ENCODE measurements at regions not wholly inside any gene's neighbourhood (a gene's known extent, or its start where the extent isn't known, plus 50 kb on each side); places are given as distances from the start of the nearest gene placed in this dataset.
A peak's percentile ranks its signal among the peaks of the same experiment; 100 is the strongest.

GRCh38 chr14:84208451-84208850 is 1321.5 kb upstream of the FLRT2 start:
- WGBS, 2 donors = 85 to 89% methylated on average over 7 of the region's 7 CpGs
- no peaks in the 10 kb centered on the region for H3K4me1 ChIP-seq (ENCODE audit: control insufficient read depth in 5 of 5, insufficient read depth in 5 of 5, low read length in 5 of 5)
- TF ChIP-seq CTCF (IDR thresholded peaks at IDR 0.05; ENCODE audit: control extremely low read depth, extremely low read depth) = no peak
- no peaks in the 10 kb centered on the region for H3K27me3 ChIP-seq (ENCODE audit: control insufficient read depth in 3 of 3, insufficient read depth in 3 of 3, low read length in 2 of 3)
- peaks cover 0 to 2% (median 0%) of the 10 kb centered on the region in 4 donors for H3K36me3 ChIP-seq (ENCODE audit: control insufficient read depth in 4 of 4, insufficient read depth in 4 of 4, low read length in 4 of 4)
- no peak for ATAC-seq (ENCODE audit: insufficient read depth, low FRiP score)
- no peak overlapping the region for H3K4me3 ChIP-seq
- H3K9me3 ChIP-seq (ENCODE audit: control insufficient read depth in 4 of 4, insufficient read depth in 3 of 4, low read length in 3 of 4) = no peaks in the 10 kb centered on the region
- DNase-seq = no peak
- no peak overlapping the region for H3K27ac ChIP-seq (ENCODE audit: low read depth in 1 of 2, low read length in 1 of 2)
- no peak overlapping the region for H3K9ac ChIP-seq (ENCODE audit: insufficient read depth in 1 of 2, low read length in 2 of 2)

GRCh38 chr14:84209031-84209430 is 1320.9 kb upstream of the FLRT2 start:
- Histone ChIP-seq H3K9ac (ENCODE audit: insufficient read depth in 1 of 2, low read length in 2 of 2) (no peak overlapping the region), H3K4me3 (no peak overlapping the region), H3K27ac (ENCODE audit: low read depth in 1 of 2, low read length in 1 of 2) (no peak overlapping the region), H3K36me3 (ENCODE audit: control insufficient read depth in 4 of 4, insufficient read depth in 4 of 4, low read length in 4 of 4) (peaks cover 0 to 2% (median 0%) of the 10 kb centered on the region in 4 donors), H3K4me1 (ENCODE audit: control insufficient read depth in 5 of 5, insufficient read depth in 5 of 5, low read length in 5 of 5) (no peaks in the 10 kb centered on the region), H3K9me3 (ENCODE audit: control insufficient read depth in 4 of 4, insufficient read depth in 3 of 4, low read length in 3 of 4) (no peaks in the 10 kb centered on the region), H3K27me3 (ENCODE audit: control insufficient read depth in 3 of 3, insufficient read depth in 3 of 3, low read length in 2 of 3) (no peaks in the 10 kb centered on the region)
- no peak for ATAC-seq (ENCODE audit: insufficient read depth, low FRiP score)
- DNase-seq = no peak
- WGBS, 2 donors = 54 to 72% methylated on average over 1 of the region's 1 CpG
- no peak for TF ChIP-seq CTCF (IDR thresholded peaks at IDR 0.05; ENCODE audit: control extremely low read depth, extremely low read depth)

DNA sequence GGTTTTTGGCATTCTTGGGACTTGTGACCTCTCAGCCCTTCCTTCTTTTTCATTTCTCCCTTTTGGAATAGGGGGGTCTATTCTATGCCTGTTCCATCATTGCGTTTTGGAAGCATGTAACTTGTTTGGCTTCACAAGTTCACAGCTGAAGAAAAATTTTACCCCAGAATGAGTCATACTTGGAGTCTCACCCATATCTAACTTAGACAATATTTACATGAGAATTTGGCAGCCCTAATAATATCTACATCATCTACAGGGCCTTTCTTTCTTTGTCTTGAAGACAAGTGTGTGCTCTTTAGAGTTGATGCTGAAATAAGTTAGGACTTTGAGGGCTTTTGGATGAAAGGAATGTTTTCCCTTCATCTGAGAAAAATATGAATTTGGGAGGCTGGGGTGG is 1312.9 kb upstream of the FLRT2 start:
- H3K4me3 ChIP-seq = no peak overlapping the region
- peaks cover 0 to 10% (median 3%) of the 10 kb centered on the region in 4 donors for H3K9me3 ChIP-seq (ENCODE audit: control insufficient read depth in 4 of 4, insufficient read depth in 3 of 4, low read length in 3 of 4)
- peaks cover 0 to 2% (median 0%) of the 10 kb centered on the region in 4 donors for H3K36me3 ChIP-seq (ENCODE audit: control insufficient read depth in 4 of 4, insufficient read depth in 4 of 4, low read length in 4 of 4)
- ATAC-seq (ENCODE audit: insufficient read depth, low FRiP score) (no peak), DNase-seq (no peak)
- no peak overlapping the region for H3K27ac ChIP-seq (ENCODE audit: low read depth in 1 of 2, low read length in 1 of 2)
- no peaks in the 10 kb centered on the region for H3K27me3 ChIP-seq (ENCODE audit: control insufficient read depth in 3 of 3, insufficient read depth in 3 of 3, low read length in 2 of 3)
- no peak for TF ChIP-seq CTCF (IDR thresholded peaks at IDR 0.05; ENCODE audit: control extremely low read depth, extremely low read depth)
- H3K4me1 ChIP-seq (ENCODE audit: control insufficient read depth in 5 of 5, insufficient read depth in 5 of 5, low read length in 5 of 5) = no peaks in the 10 kb centered on the region
- H3K9ac ChIP-seq (ENCODE audit: insufficient read depth in 1 of 2, low read length in 2 of 2) = no peak overlapping the region
- WGBS, 2 donors = 85 to 91% methylated on average over 1 of the region's 1 CpG

GRCh38 chr14:84225268-84225667 is 1304.7 kb upstream of the FLRT2 start:
- Histone ChIP-seq H3K4me3 (no peak overlapping the region), H3K27ac (ENCODE audit: low read depth in 1 of 2, low read length in 1 of 2) (no peak overlapping the region), H3K4me1 (ENCODE audit: control insufficient read depth in 5 of 5, insufficient read depth in 5 of 5, low read length in 5 of 5) (peaks cover 0 to 4% (median 3%) of the 10 kb centered on the region in 5 donors), H3K27me3 (ENCODE audit: control insufficient read depth in 3 of 3, insufficient read depth in 3 of 3, low read length in 2 of 3) (no peaks in the 10 kb centered on the region), H3K9ac (ENCODE audit: insufficient read depth in 1 of 2, low read length in 2 of 2) (no peak overlapping the region), H3K9me3 (ENCODE audit: control insufficient read depth in 4 of 4, insufficient read depth in 3 of 4, low read length in 3 of 4) (no peaks in the 10 kb centered on the region), H3K36me3 (ENCODE audit: control insufficient read depth in 4 of 4, insufficient read depth in 4 of 4, low read length in 4 of 4) (no peaks in the 10 kb centered on the region)
- WGBS, 2 donors = 81 to 86% methylated on average over 1 of the region's 1 CpG
- TF ChIP-seq CTCF (IDR thresholded peaks at IDR 0.05; ENCODE audit: control extremely low read depth, extremely low read depth) = no peak
- ATAC-seq (ENCODE audit: insufficient read depth, low FRiP score) (no peak), DNase-seq (peak; percentile 57 to 77 (median 71))
